ENCODE measurements at regions not wholly inside any gene's neighbourhood (a gene's known extent, or its start where the extent isn't known, plus 50 kb on each side); places are given as distances from the start of the nearest gene placed in this dataset.

DNA sequence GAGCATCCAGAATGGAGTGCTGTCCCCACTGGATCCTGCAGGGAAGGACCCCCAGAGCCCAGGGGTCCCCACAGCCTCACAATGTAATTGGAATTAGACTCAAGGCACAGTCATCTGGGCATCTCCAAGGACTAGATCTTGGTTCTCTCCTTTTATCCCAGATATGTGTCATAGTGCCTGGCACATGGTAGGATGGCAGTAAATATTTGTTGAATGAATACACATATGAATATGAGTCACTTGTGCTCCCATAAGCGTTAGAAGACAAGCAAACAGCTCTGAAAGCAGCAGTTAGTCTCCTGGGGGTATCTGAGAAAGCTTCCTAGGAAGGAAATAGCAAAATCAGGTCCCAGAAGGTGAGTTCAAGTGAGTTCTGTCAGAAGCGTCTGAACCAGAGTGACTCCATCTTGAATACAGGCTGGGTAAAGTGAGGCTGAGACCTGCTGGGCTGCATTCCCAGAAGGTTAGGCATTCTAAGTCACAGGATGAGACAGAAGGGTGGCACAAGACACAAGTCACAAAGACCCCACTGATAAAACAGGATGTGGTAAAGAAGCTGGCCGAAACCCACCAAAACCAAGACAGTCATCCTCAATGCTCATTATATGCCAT is 234.1 kb upstream of the ID2 start:
- peak; percentile 68 for DNase-seq
- H3K9me3 Mint-ChIP-seq, result no peaks in the 10 kb centered on the region
- H3K4me1 Mint-ChIP-seq (ENCODE audit: low read depth), result peaks cover 14% of the 10 kb centered on the region
- TF ChIP-seq, protein P1, sequence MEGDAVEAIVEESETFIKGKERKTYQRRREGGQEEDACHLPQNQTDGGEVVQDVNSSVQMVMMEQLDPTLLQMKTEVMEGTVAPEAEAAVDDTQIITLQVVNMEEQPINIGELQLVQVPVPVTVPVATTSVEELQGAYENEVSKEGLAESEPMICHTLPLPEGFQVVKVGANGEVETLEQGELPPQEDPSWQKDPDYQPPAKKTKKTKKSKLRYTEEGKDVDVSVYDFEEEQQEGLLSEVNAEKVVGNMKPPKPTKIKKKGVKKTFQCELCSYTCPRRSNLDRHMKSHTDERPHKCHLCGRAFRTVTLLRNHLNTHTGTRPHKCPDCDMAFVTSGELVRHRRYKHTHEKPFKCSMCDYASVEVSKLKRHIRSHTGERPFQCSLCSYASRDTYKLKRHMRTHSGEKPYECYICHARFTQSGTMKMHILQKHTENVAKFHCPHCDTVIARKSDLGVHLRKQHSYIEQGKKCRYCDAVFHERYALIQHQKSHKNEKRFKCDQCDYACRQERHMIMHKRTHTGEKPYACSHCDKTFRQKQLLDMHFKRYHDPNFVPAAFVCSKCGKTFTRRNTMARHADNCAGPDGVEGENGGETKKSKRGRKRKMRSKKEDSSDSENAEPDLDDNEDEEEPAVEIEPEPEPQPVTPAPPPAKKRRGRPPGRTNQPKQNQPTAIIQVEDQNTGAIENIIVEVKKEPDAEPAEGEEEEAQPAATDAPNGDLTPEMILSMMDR (IDR thresholded peaks at IDR 0.05), result no peak
- H3K36me3 Mint-ChIP-seq (ENCODE audit: low read depth), result no peaks in the 10 kb centered on the region
- H3K4me3 Mint-ChIP-seq, result no peak overlapping the region
- H3K27me3 Mint-ChIP-seq (ENCODE audit: insufficient read depth), result peaks cover 9% of the 10 kb centered on the region
- H3K27ac Mint-ChIP-seq, result no peak overlapping the region

DNA sequence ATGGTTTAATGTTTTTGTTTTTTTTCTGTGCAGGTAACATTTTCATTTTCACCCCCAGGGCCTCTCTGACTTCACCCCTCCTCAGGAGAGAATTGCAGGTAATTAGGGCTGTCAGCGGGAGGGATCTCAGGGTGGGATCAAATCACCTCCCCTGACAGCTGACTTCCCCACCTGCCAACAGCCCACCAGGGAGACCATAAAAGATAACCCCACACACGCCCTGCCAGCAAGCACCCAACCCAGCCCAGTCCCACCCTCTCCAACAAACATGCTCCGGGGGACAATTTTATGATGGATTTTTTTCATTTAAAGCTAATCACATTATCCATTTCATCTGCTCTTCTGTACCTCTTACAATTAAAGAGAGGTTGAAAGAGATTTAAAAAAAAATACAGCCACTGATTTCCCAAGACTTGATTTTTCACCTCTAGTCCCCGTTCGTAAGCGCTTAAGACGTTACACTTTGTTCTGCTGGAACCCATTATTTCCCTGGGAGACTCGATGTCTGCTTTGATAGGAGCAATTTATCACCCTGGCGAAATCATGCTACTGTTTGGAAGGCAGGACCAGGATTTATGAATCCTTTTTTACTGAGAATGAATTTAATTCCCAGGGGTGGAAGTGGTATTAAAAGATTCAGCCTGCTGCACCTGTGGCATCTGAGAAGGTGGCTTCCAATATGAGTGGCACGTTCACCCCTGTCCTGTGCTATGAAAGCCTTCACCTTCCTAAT is 232.9 kb upstream of the ID2 start:
- no peaks in the 10 kb centered on the region for H3K9me3 Mint-ChIP-seq
- no peak for DNase-seq
- no peak overlapping the region for H3K4me3 Mint-ChIP-seq
- TF ChIP-seq, protein P1 (IDR thresholded peaks at IDR 0.05), result no peak
- H3K36me3 Mint-ChIP-seq (ENCODE audit: low read depth), result no peaks in the 10 kb centered on the region
- H3K27ac Mint-ChIP-seq, result no peak overlapping the region
- H3K27me3 Mint-ChIP-seq (ENCODE audit: insufficient read depth), result peaks cover 11% of the 10 kb centered on the region
- peaks cover 14% of the 10 kb centered on the region for H3K4me1 Mint-ChIP-seq (ENCODE audit: low read depth)

DNA sequence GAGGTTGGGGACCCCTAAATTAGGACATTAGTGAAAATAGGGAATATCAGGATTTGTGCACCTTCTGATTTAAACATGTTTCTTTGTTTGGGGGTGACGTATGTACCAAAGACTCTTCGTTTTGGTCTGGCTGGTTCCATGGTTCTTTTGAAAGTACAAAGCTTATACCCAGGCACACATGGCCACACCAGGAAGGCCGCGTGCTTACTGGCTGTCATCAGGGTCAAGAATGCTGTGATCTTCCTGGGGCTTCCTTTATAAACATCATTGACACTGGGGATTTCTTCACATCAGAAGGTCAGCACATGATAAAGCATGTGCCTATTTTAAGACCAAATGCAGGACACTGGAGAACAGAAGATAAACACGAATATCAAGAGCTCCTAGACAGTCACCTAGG is 230.6 kb upstream of the ID2 start:
- Mint-ChIP-seq H3K4me3 (no peak overlapping the region), H3K27me3 (ENCODE audit: insufficient read depth) (peaks cover 11% of the 10 kb centered on the region), H3K9me3 (no peaks in the 10 kb centered on the region), H3K27ac (no peak overlapping the region), H3K4me1 (ENCODE audit: low read depth) (peaks cover 14% of the 10 kb centered on the region), H3K36me3 (ENCODE audit: low read depth) (no peaks in the 10 kb centered on the region)
- TF ChIP-seq, protein P1 (IDR thresholded peaks at IDR 0.05), result no peak
- no peak for DNase-seq

DNA sequence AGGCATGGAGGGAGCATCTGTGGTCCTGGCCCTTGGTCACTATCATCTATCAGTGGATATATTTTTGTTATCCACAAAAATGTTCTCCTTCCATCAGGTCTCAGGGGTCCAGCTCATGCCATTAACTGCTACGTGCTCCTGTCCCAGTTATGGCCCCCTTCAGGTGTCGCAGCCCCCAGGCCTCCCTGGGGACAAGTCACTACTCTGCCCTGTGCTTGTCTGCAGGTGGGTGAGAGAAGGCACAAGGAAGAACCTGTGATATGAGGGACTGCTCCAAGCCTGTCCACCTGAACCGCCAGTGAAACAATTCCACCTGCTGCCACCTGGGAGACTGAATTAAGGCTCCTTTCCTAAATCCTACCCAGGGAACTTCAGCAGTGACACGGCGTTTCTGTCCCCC is 229.6 kb upstream of the ID2 start:
- Mint-ChIP-seq H3K4me3 (no peak overlapping the region), H3K27ac (no peak overlapping the region), H3K36me3 (ENCODE audit: low read depth) (no peaks in the 10 kb centered on the region), H3K9me3 (no peaks in the 10 kb centered on the region), H3K27me3 (ENCODE audit: insufficient read depth) (peaks cover 7% of the 10 kb centered on the region), H3K4me1 (ENCODE audit: low read depth) (peaks cover 9% of the 10 kb centered on the region)
- TF ChIP-seq, protein P1 (IDR thresholded peaks at IDR 0.05), result no peak
- DNase-seq, result no peak

DNA sequence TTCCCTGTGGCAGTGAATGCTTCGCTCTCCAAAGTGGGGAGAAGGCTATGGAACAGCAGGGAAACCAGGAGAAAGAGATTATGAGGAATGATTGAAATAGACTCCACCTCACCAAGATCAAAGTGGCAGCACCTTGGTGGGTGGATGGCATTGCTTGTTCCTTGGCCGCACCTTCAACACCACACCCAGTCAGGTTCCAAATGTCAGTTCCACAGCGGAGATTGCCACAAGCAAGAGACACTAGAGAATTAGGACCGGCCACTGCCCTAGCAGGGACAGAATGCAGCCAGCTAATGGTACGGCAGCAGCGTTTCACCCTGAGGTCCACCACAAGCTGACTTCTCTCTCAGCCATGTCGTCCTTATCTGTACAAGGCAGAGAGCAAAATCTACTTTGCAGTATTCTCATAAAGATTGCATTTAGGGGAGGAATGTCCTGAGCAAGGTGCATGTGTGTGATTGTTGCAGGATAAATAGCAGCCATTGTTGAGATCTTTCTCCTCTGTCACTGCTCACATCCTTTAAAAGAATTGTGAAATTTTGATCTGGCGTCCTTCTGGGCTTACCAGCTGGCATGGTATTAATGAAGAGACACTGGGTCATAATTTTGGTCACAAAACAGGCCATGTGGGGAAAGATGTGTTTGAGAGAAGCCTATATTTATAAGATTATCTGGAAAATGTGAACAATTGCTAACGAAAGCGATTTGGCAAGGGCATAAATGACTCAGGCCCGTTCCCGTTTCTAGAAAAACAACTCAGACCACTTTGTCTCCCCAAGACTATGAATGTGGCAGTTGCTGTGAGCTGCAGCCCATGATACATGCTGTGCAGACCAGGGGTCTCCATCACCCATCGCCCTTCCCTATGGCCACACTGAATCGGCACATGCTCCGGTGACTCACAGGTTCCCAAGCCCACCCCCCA is 228.6 kb upstream of the ID2 start:
- peaks cover 9% of the 10 kb centered on the region for H3K27me3 Mint-ChIP-seq (ENCODE audit: insufficient read depth)
- no peak overlapping the region for H3K4me3 Mint-ChIP-seq
- no peaks in the 10 kb centered on the region for H3K9me3 Mint-ChIP-seq
- TF ChIP-seq, protein P1 (IDR thresholded peaks at IDR 0.05), result no peak
- H3K4me1 Mint-ChIP-seq (ENCODE audit: low read depth), result no peaks in the 10 kb centered on the region; the same call in 1 of the 2 replicates
- H3K27ac Mint-ChIP-seq, result no peak overlapping the region
- no peaks in the 10 kb centered on the region for H3K36me3 Mint-ChIP-seq (ENCODE audit: low read depth)
- no peak for DNase-seq

All from HFFc6 (cell line).